SU-DHL-6 (cell line): ENCODE measurements at regions not wholly inside any gene's neighbourhood (a gene's known extent, or its start where the extent isn't known, plus 50 kb on each side); places are given as distances from the start of the nearest gene placed in this dataset.

Experiments used
- H2AFZ ChIP-seq: fragments of 200-600 bp; sonication (generic); 2 replicates; pipeline ENCODE4 v1.6.1; 2014; ENCODE audit warnings: low read depth, mild to moderate bottlenecking, moderate library complexity, mixed read lengths, antibody characterized with exemption, low read length; ENCODE audit not compliant: severe bottlenecking
- H3F3A ChIP-seq: fragments of 200-600 bp; shearing (Covaris generic); 2 replicates; pipeline ENCODE4 v1.6.0; 2016; ENCODE audit warnings: antibody characterized with exemption, mild to moderate bottlenecking; ENCODE audit not compliant: insufficient read depth
- H3K27ac ChIP-seq: fragments of 200-600 bp; sonication (generic); 2 replicates; pipeline ENCODE4 v1.5.1; 2016; ENCODE audit warnings: low read depth, mild to moderate bottlenecking, low read length, moderate library complexity, mixed read lengths
- H3K27me3 ChIP-seq: fragments of 200-600 bp; sonication (generic), shearing (Covaris generic); 2 replicates; pipeline ENCODE4 v1.6.0; 2014; ENCODE audit warnings: mild to moderate bottlenecking, low read length
- H3K36me3 ChIP-seq: fragments of 200-600 bp; sonication (generic); 2 replicates; pipeline ENCODE4 v1.6.1; 2014; ENCODE audit warnings: mild to moderate bottlenecking, low read length, mixed read lengths
- H3K4me2 ChIP-seq: fragments of 300-600, 200-600 bp; shearing (Covaris generic), sonication (generic); 2 replicates; pipeline ENCODE4 v1.6.0; 2014; ENCODE audit warnings: low read length, low read depth, mild to moderate bottlenecking; ENCODE audit not compliant: poor library complexity, severe bottlenecking
- H3K4me3 ChIP-seq: fragments of 200-600 bp; sonication (generic); 2 replicates; pipeline ENCODE4 v1.5.1; 2014; ENCODE audit warnings: antibody characterized with exemption, low read length, mild to moderate bottlenecking, mixed read lengths; ENCODE audit not compliant: insufficient read depth, poor library complexity, severe bottlenecking
- H3K79me2 ChIP-seq: fragments of 200-600 bp; sonication (generic); 2 replicates; pipeline ENCODE4 v1.6.1; 2014; ENCODE audit warnings: mild to moderate bottlenecking, low read length, moderate library complexity; ENCODE audit not compliant: insufficient read depth
- H3K9ac ChIP-seq: fragments of 200-600 bp; sonication (generic); 2 replicates; pipeline ENCODE4 v1.7.0; 2014; ENCODE audit warnings: mild to moderate bottlenecking, low read length
- H3K9me2 ChIP-seq: fragments of 200-600 bp; sonication (generic); replicated peaks from 2 replicates; pipeline ENCODE4 v1.6.1; 2014; ENCODE audit warnings: low read length; ENCODE audit not compliant: insufficient read depth
- H3K9me3 ChIP-seq: fragments of 200-600 bp; sonication (generic); 2 replicates; pipeline ENCODE4 v1.6.1; 2014; ENCODE audit warnings: low read length, mixed read lengths; ENCODE audit not compliant: insufficient read depth
- H4K20me1 ChIP-seq: fragments of 200-600 bp; sonication (generic); 2 replicates; pipeline ENCODE4 v1.6.1; 2014; ENCODE audit warnings: low read depth, mild to moderate bottlenecking, antibody characterized with exemption, low read length, moderate library complexity, mixed read lengths
- CTCF ChIP-seq: fragments of 200-600 bp; sonication (generic); IDR thresholded peaks from one replicate; pipeline ENCODE4 v1.5.1; 2017; ENCODE audit warnings: antibody characterized with exemption, mild to moderate bottlenecking, low read length, moderate library complexity; ENCODE audit not compliant: insufficient read depth, poor library complexity, severe bottlenecking
- EZH2phosphoT487 ChIP-seq: fragments of 200-600 bp; sonication (generic), shearing (Covaris generic); conservative IDR thresholded peaks from 2 replicates; pipeline ENCODE4 v1.6.1; 2018; ENCODE audit warnings: mild to moderate bottlenecking, antibody characterized with exemption, low read length, moderate library complexity, mixed read lengths

DNA sequence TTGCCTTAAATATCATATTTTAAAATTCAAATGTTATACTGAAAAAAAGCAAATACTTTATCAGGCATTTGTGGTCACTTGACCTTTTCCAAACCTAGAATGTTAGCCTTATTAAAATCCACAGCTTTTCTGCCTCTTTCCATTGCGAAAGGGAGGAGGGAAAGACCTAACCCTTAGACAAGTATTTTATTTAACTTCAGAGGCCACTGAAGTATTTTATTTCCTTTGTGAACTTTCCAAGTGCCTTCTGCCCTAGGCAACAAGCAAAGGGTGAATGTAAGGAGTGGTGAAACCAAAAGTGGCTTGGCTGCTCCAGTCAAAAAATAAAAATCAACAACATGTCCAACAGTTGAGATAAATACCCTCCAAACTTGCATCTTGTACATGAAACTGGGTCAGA is 376.1 kb downstream of the EFNA5 start:
- H3K36me3 ChIP-seq = no peaks in the 10 kb centered on the region
- H3K9me2 ChIP-seq = no peaks in the 10 kb centered on the region
- no peaks in the 10 kb centered on the region for H3F3A ChIP-seq

DNA sequence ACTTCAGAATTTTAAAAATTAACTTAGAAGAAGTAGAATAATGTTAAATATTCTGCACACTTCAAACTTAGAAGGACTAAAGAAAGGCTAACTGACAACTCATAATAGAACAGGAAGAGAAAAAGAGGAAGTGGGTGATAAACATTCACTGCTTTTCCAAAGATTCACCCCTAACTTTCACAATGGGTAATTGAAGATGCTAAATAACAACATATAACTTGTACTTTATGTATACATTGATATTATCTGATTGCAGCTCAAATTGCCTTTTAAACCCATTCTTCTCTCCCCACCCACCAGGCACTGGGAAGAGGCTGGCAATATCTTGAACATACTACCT is 376.6 kb downstream of the EFNA5 start:
- no peak overlapping the region for H3K27ac ChIP-seq
- peak overlapping the region; percentile 2 for H2AFZ ChIP-seq
- H4K20me1 ChIP-seq = no peaks in the 10 kb centered on the region
- no peaks in the 10 kb centered on the region for H3K9me2 ChIP-seq
- H3K4me2 ChIP-seq = peak overlapping the region; percentile 34
- TF ChIP-seq EZH2phosphoT487 = no peak
- no peak for TF ChIP-seq CTCF
- no peaks in the 10 kb centered on the region for H3K79me2 ChIP-seq
- H3K9ac ChIP-seq = no peak overlapping the region
- H3K36me3 ChIP-seq = no peaks in the 10 kb centered on the region
- H3K4me3 ChIP-seq = no peak overlapping the region
- H3K27me3 ChIP-seq = no peaks in the 10 kb centered on the region
- no peaks in the 10 kb centered on the region for H3F3A ChIP-seq
- H3K9me3 ChIP-seq = no peaks in the 10 kb centered on the region

More for the DNA sequence above, 376.1 kb downstream of the EFNA5 start:
- Histone ChIP-seq H3K27ac (no peak overlapping the region), H2AFZ (no peak overlapping the region), H3K4me3 (no peak overlapping the region), H3K4me2 (peak overlapping the region; percentile 34), H3K9me3 (no peaks in the 10 kb centered on the region), H3K9ac (no peak overlapping the region), H3K79me2 (no peaks in the 10 kb centered on the region), H4K20me1 (no peaks in the 10 kb centered on the region), H3K27me3 (no peaks in the 10 kb centered on the region)
- TF ChIP-seq EZH2phosphoT487 (no peak), CTCF (no peak)

DNA sequence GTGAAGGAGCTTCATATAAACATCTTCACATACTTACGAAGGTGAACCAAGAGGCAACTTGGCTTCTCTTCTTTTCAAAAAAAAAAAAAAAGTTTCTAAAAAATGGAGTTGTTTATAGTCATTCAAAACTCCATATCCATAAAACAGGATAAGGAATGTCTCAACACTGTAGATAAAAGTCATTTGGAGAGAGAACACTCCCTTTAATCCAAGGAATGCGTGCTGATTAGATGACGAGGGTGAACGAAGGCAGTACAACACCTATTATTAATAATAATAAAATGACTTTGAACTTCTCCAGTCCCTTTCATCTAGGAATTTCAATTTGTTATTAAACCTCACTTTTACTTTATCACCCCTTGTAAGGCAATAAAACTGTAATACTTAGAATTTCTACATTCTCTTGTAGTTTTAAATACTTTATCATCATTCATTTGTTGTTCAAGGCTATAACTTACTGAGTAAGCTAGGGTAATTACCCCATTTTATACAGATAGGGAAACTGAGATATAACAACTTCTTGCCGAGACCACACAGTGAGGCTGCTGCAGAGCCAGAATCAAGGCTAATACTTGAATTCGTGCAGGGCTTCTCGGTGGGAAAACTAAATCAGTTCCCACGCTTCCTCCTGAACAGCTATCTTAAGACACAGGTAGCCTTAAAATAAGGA is 377.1 kb downstream of the EFNA5 start:
- no peaks in the 10 kb centered on the region for H3K27me3 ChIP-seq
- H3K4me3 ChIP-seq = no peak overlapping the region
- TF ChIP-seq EZH2phosphoT487 = no peak
- TF ChIP-seq CTCF = no peak
- no peaks in the 10 kb centered on the region for H3K36me3 ChIP-seq
- no peak overlapping the region for H3K9ac ChIP-seq
- H3K27ac ChIP-seq = no peak overlapping the region
- H3K4me2 ChIP-seq = peak overlapping the region; percentile 34
- no peaks in the 10 kb centered on the region for H3K79me2 ChIP-seq
- no peaks in the 10 kb centered on the region for H4K20me1 ChIP-seq
- H2AFZ ChIP-seq = peak overlapping the region; percentile 2
- H3F3A ChIP-seq = no peaks in the 10 kb centered on the region
- no peaks in the 10 kb centered on the region for H3K9me3 ChIP-seq
- H3K9me2 ChIP-seq = no peaks in the 10 kb centered on the region
